NCI-H2196 treated with DMSO at 0.1 percent for 48 hours (cell line): ENCODE measurements at regions not wholly inside any gene's neighbourhood (a gene's known extent, or its start where the extent isn't known, plus 50 kb on each side); places are given as distances from the start of the nearest gene placed in this dataset.
"Not testable (repeated sequence)": the region's sequence is repeated elsewhere in the genome, so short reads cannot be mapped to it uniquely, and the experiment has no call there.

ENCODE experiments used
- DNase-seq: peaks from one replicate; lab custom pipeline; 2025; ENCODE audit not compliant: unreplicated experiment; lab: John Stamatoyannopoulos, UW

- no peak for DNase-seq
Observed at GRCh38 chr16:80092681-80093080, 448.1 kb upstream of the DYNLRB2 start.

GRCh38 chr16:80091453-80091852, 449.3 kb upstream of the DYNLRB2 start:
- DNase-seq: not testable (repeated sequence)

- DNase-seq: no peak
Observed at GRCh38 chr16:80085606-80086005, 455.2 kb upstream of the DYNLRB2 start.

GRCh38 chr16:80084614-80085013, 456.2 kb upstream of the DYNLRB2 start:
- no peak for DNase-seq

GRCh38 chr16:80084163-80084562, 456.6 kb upstream of the DYNLRB2 start:
- DNase-seq: no peak

GRCh38 chr16:80082906-80083305, 457.9 kb upstream of the DYNLRB2 start:
- no peak for DNase-seq

- no peak for DNase-seq
Observed at GRCh38 chr16:80081846-80082245, 458.9 kb upstream of the DYNLRB2 start.

GRCh38 chr16:80080287-80080851, 460.4 kb upstream of the DYNLRB2 start:
- DNase-seq: no peak

GRCh38 chr16:80079072-80079471, 461.7 kb upstream of the DYNLRB2 start:
- DNase-seq: no peak

- no peak for DNase-seq
Observed at GRCh38 chr16:80077696-80078095, 463.1 kb upstream of the DYNLRB2 start.

GRCh38 chr16:80074329-80074728, 466.5 kb upstream of the DYNLRB2 start:
- no peak for DNase-seq

- DNase-seq: no peak
Observed at GRCh38 chr16:80071964-80072456, 468.8 kb upstream of the DYNLRB2 start.

- no peak for DNase-seq
Observed at GRCh38 chr16:80066805-80067580, 466.5 kb upstream of the MAF start.

- no peak for DNase-seq
Observed at GRCh38 chr16:80065541-80065940, 465.0 kb upstream of the MAF start.

- DNase-seq: no peak
Observed at GRCh38 chr16:80063713-80064069, 463.2 kb upstream of the MAF start.

- DNase-seq: no peak
Observed at GRCh38 chr16:80063031-80063712, 462.6 kb upstream of the MAF start.

GRCh38 chr16:80062361-80063030, 462.0 kb upstream of the MAF start:
- no peak for DNase-seq

- DNase-seq: no peak
Observed at GRCh38 chr16:80060470-80060869, 459.9 kb upstream of the MAF start.

GRCh38 chr16:80059836-80060235, 459.3 kb upstream of the MAF start:
- DNase-seq: no peak

GRCh38 chr16:80058214-80058613, 457.7 kb upstream of the MAF start:
- no peak for DNase-seq

- DNase-seq: no peak
Observed at GRCh38 chr16:80056324-80056723, 455.8 kb upstream of the MAF start.

GRCh38 chr16:80055831-80056230, 455.3 kb upstream of the MAF start:
- no peak for DNase-seq
